CD4-positive, alpha-beta T cell treated with Interleukin-21 for 1 hour (primary cell): ENCODE measurements at regions not wholly inside any gene's neighbourhood (a gene's known extent, or its start where the extent isn't known, plus 50 kb on each side); places are given as distances from the start of the nearest gene placed in this dataset.

Experiments
- DNase-seq: peaks from one replicate; pipeline ENCODE4 v3.0.0-alpha.2; 2020

DNA sequence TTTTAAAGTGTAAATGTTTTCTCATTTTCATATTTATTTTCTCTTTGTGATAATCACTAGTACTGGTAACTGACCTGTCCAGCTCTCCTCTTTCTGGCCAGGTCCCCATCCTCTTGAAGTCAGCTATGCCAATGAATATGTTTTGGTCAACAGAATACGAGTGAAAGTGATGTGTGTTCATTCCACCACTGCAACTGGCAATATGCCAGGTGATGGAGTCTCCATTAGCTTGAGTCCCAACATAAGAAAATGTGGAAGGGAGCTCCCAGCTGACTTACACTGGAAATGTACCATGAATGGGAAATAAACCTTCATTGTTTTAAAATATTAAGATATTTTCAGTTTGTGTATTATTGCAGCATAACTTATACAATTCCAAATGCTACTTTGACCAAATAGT, 75.8 kb downstream of the CCDC34 start:
- DNase-seq, result no peak

DNA sequence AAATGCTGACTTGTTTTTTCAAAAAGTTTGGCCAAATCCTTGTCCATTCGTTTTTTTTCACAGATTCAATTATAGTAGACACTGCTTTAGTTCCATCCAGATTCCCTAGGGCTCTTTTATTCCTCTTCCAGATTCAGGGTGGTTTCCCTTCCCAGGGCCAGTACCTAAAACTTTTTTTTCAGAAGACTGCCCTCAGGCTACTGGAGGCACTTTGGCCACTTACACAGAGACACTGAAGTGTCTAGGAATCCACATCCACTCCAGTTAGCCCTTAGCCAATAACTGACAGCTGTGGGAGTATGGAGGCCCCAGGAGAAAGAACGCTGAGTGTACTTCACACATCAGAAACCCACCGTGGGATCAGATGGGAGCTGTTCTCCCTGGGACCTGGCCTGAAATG, 77.3 kb downstream of the CCDC34 start:
- no peak for DNase-seq

DNA sequence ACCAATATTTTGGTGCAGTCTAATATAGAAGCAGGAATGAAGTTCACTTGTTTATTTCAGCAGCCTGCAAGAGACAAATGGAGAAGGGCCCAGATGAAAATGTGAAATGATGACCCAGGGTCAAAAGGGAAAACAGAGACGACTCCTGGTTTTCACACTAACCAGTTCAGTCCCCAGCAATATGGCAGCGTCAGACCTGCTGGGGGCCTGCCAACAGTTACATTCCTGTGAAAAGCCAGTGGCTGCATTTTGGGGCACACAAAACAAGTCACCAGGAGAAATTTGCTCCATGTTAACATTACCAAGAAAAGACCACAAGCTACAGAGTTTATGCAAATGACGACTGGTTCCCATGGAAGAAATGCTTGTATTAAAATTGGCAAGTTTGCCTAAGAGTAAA, 80.2 kb downstream of the CCDC34 start:
- DNase-seq, result no peak

DNA sequence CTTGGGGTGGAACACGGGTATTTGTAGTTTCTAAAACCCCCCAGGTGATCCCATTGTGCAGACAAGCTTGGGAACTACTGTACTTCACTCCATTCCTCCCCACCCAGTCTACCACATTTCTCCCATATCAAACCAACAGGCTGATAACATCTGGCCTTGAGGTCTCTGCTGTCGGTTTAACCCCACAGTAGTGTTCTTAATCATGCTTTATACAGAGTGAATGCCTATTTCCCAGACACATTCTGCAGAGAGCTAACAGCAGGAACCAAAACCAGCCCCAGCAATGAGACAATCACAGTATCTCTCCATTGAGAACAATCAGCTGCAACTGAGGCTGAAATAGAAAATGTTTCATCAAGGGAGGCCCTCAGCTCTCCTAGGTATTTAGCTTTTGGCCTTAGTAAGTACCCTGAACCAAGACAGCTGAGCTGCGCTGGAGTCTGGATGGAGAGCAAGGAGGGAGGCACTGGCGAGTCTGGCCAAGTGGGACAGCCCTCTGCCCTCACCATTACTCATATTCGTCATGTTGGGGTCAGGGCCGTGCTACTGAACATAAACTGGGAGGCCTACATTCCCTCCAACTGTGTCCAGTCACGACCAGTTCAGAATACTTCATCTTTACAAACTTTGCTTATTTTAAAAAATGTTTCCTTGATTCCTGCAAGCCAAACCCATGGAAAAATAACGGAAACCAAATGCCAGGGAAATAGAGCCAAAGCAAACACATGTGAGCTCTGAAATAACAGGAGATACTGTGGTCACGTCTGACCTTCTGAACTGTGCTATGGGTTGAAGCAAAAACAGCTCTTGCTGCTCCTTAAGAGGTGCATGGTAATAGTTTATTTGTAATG, 81.0 kb downstream of the CCDC34 start:
- no peak for DNase-seq

DNA sequence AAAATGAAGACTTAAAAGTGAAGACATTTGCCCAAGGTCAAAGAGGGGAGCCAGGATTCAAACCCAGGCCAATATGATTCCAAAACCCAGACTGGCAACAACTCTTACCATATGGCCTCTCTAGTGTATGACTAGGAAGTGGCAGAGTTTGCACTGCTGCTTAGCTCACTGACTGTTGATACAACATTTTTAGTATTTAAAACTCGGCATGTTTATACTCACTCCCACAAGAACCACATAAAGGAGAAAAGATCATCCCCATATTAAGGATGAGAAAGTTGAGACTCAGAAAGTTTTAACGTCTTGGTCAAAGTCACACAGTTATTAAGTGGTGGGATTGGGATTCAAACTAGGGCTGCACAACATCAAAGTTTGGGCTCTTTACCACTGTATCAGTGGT, 81.7 kb downstream of the CCDC34 start:
- no peak for DNase-seq

DNA sequence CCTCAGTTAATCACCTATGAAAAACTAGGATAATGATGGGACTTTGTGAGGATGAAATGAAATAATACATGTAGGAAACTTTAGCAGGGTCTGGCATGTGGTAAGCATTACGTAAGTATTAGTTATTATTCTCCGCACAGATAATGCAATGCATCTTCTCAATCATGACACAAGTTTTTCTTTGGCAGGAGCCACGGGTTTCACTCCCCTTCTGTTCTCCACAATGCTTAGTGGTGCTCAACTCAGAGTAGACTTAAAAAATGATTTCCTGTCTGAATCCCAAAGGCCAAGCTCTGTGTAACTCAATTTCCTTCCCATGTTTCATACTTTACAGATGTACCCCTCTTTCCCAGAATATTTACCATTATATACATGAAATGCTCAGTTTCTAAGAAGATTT, 82.9 kb downstream of the CCDC34 start:
- DNase-seq, result no peak

DNA sequence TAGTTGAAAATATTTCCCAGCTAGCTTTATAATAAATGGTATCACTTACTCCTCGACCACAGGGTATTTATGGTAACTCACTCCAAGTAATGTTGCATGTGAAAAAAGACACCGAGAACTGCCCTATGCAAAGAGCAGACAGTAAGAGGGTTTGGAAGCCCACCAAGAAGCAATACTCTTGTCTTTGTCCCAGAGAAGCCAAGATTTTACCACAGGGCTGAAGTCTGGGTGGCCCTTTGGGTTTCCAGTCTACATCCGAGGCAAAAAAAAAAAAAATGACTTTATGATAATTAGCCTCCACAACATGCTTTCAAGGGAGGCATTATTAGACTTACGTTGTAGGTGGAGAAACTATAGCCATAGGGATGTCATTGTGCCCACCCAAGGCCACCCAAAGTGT, 83.6 kb downstream of the CCDC34 start:
- no peak for DNase-seq

DNA sequence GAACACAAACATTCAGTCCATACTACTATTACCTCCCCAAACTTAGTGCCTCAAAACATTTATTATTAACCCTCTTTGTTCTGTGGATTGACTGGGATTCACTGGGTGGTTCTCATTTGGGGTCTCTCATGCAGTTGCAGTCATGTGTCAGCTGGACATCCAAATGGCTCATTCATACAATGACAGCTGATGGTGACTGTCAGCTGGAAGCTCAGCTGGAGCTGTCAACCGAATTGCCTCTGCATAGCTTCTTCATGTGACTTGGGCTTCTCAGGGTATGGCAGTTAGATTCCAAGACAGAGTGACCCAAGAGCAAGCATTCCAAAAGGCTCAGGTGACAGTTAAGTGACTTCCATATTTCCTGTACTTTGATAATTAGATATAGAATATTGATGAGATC, 85.2 kb downstream of the CCDC34 start:
- no peak for DNase-seq

DNA sequence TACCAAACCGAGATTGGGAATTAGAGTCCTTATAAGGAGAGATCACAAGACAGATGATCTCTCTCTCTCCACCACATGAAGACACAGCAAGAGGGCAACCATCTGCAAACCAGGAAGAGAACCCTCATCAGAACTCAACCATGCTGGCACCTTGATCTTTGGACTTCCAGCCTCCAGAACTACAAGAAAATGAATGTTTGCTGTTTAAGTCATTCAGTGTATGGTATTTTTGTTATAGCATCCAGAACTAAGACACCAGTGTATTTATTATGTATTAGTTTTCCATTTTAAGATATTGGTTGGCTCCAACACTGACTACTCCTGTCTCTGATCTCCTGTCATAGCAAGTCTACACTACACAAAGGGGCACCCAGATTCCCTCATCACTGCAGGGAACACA, 86.9 kb downstream of the CCDC34 start:
- DNase-seq, result no peak

DNA sequence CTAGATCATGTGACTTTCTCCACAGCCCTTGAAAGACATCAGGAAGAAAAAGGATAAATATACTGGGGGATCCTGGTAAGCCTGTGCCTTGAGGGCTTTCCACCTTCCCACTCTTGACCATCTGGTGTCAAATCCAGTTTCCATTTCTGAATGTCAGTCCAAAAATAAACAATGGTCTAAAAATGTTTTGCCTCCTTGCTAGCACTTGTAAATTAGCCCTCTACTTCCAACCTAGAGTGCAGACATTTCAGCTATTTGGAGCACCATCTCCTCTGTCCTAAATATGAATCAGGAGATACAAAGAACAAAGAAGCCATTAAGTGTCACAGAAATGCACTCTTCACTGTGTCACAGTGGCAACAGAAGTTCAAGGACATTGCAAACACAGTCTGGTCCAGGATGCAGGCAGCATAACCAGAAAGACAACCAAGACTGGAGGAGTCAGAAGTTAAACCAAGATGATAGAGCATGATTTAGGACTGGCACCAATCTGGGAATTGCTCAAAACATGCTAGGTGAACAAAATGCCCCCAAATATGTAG, 88.1 kb downstream of the CCDC34 start:
- DNase-seq, result no peak

DNA sequence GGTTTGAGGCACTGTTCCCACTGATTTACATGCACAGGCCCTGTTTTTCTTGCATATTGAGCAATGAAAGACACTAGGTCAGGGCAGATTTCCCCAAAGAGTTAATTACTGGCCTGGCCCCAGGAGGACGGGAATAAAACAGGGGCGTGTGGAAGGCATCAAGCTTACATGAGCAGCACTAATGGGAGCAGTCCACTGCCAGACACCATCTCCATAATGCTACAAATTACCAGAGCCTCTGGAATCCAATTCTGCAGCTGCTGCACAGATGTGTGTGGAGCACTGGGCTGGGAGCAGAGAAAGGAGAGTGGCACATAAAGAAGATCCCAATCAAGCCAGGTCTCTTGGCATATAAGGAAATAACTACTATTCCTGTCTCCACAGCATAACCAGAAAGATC, 96.9 kb downstream of the CCDC34 start:
- DNase-seq, result no peak

DNA sequence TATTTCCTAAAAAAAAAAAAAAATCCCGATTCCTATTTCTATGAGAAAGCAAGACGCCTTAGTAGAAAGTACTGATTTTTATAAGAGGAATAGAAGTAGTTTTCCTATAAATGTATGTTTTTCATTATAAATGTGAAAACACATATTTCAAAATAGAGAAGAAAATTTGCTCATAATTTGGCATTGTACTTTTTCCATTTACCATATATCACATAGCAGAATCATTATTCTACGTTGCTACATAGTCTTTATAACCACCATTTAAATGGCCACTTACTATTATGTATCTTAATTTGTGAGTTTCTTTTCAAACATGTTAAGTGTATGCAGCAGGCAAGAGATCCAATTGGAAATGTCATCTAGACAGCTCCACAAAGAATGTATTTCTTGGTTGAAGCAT, 99.0 kb downstream of the CCDC34 start:
- no peak for DNase-seq

DNA sequence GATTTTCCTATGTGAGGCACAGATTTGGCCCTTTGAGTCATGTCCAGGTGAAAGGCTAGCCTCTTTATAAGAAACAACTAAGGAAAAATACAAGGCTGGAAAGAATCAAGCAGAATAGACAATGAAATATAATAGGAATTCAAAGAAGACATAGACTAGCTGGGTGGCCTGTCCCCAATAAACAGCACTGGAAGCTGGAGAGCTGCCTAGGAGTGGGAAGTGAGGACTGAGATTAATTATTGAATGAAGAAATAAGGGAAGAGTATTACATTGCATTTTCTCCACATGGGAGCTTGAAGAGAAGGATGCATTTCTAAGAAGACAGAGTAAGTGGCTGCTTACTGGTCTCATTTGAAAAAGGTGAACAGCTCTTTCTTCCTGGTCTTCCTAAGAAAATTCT, 100.0 kb downstream of the CCDC34 start:
- DNase-seq, result no peak

DNA sequence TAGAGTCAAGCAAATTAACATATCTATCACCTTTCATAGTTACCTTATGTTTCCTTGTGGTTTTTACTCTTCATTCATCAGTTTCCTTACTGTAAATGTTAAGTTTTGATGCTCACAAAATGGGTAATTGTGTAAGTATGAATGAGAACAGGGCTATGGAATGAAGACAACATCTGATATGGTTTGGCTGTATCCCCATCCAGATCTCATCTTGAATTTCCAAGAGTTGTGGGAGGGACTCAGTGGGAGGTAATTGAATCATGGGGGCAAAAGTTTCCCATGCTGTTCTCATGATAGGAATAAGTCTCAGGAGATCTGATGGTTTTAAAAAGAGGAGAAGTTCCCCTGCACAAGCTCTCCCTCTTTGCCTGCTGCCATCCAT, 107.6 kb downstream of the CCDC34 start:
- DNase-seq, result no peak

DNA sequence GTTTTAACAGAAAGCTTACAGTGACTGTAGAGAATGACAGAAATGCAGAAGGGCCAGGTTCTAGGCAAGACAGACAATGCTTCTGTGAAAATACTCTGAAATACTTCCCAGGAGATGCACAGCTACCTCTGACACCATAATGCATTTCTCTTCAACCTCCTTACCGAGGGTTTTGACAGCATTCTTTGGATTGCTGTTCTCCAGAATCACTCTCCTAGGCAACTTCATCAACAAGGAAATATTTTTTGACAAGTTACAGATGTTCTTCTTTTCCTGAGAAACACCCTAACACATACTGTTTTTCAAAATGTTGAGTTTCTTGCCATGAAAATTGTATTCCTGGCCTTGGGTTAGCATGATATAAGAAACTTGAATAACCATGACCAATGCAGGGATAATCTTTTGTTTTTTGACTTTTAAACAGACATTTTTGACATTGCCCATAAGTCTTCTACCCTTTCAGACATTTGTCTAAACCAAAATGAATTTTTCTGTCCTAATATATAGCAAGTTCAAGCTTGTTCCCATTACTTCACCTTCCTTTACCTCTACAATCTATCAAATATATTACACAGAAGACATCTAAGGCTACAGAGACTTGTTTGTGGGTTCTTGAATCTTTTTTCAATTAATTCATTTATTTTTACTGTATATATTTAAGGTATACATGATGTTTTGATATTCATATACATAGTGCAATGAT, 108.1 kb downstream of the CCDC34 start:
- no peak for DNase-seq

DNA sequence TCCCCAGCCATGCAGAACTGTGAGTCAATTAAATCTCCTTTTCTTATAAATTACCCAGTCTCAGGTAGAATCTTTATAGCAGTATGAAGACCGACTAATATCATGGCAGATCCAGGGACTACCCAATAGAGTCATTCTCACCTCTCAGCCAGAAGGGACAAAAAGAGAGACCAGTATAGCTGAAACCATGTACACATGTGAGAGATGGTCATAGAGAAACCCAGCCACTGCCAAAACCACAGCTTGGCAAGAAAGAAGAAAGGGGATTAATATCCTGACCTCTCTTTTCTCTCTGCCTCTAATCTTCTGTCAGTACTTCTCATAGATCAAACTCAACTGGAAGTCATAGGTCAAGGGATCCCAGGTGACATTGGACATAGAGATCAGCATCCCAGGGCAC, 109.8 kb downstream of the CCDC34 start:
- no peak for DNase-seq

DNA sequence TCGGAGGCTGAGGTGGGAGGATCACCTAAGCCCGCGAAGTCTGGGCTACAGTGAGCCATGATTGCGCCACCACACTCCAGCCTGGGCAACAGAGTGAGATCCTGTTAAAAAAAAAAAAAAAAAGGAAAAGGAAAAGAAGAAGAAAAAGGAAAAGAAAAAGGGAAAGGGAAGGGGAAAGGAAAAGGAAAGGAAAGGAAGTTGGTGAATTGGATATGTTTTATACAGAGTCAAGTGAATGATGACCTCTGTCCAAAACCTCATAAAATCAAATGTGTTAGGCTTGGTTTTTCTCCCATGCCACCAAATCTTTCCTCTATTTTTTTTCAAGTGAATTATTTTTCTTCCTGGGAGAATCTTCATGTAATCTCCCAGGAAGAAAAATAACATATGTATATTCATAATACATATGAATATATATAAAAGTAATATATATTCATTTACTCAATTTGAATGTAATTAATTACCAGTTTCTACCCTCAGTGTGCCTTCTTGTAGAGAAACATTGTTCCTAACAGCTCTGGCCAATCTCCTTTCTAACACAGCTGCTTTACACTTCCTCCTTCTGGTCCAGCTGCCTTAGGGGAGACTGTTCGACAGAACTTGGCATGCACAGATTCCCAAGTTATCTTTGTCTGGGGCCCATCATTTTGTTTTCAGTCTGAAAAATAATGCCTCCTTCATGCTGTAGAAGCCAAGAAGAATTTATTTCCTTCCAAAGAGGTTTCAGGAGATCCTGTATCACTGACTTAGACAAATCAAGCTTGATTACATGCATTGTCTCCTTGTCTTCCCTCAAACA, 111.9 kb downstream of the CCDC34 start:
- DNase-seq, result no peak

DNA sequence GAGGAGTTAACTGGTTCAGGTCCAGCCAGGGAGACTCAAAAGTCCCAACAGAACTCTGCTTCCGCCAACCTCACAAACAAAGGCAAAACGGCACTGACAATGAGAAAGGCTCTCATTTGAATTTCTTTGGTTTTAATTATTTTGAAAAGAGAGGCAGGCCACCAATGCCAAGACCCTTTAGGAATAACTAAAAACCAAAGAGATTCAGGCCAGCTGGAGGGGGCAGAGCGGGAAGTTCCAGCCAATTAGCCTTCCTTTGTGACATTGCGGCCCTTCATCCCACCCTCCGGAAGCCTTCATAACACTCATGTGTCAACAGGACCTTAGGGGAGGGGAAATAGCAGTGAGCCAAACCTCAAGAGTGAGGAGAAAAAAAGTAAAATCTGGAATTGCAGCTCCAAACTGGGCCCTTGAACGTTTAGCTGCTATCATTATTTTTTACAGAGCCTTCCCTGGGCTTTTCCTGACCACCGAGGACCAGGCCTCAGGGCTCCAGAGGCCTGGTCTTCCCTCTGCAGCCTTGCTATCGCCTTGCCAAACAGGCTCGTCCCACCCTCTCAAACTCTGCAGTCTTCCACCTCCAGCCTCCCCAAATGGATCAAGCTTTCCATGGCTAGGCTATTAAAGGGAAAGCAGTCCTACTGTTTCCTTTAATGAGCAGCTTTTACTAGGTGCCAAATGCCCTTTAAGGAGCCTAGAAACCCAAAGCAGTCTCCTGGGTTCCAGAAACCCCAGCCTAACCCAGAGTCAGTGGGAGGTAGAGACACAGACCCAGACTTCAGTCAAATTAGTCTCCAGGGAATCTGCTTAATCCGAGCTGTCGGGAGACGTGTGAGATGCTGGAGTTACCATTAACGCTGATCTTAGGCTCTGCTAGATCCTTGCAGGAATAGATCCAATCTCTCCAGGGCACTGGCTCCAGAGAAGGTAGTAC, 114.2 kb downstream of the CCDC34 start:
- no peak for DNase-seq

DNA sequence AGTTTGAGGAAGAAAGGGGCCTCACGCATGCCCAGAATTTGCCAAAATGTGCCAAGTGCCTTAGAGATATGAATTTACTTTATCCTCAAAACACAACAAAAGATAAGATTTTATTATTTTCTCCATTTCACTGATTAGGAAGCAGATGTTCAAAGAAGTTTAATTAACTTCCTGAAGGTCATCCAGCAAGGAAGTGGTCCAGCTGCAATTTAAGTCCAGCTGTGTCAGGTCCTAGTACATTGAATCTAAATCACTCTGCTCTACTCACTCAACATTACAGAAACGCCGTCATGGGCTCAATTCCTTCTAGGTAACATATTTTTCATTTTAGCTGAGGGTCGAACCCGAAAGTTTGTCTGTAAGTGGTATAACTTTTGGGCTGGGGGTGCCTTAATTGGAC, 115.4 kb downstream of the CCDC34 start:
- no peak for DNase-seq

DNA sequence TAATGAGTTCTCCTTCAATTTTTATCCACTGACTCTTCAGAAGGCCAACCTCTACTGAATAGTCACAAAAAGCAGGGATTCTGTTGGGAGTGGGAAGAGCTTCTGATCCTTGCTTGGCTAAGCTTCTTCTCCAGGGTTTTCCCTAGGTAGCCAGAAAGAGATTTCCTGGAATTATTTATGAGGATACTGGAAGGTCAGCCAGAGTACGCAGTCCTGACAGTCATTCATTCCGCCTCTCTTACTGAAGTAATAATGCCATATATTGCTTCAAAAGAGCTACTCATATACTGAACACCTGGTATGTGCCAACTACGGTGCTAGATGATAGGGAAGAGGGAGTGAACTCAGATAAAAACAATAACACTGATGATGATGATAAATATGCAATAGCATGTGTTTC, 116.1 kb downstream of the CCDC34 start:
- no peak for DNase-seq

DNA sequence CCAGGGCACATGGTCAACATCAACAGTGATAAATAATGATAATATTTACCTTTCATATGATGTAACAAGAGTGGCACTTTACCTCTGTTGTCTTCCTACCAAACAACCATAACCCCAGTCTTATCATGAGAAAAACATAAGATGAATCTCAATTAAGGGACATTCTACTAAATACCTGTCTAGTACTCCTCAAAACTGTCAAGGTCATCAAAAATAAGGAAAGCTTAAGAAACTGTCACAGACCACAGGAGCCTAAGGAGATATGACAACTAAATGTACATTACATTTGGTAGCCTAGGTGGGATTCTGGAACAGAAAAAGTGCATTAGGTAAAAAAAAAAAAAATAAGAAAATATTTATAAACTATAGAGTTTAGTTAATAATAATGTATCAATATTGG, 118.1 kb downstream of the CCDC34 start:
- no peak for DNase-seq

DNA sequence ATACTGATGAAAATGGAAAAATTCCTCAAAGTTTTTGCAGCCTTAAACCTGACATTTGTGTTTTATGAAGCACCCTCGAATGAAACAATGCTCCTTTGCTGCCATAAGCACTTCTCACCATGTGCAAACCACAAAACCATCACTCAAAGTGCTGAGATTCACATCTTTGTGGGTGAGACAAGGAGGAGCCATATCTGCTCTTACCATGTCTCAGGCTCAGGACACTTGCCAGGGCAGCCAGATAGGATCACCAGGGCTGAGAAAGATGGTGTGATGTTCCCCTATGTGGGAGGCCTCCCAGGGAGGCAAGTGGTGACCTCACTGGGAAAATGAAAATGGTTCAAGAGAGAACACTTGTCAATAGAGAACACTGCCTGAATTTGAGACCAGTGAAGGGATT, 120.4 kb downstream of the CCDC34 start:
- DNase-seq, result no peak
